RWPE2 (cell line): ENCODE measurements at regions not wholly inside any gene's neighbourhood (a gene's known extent, or its start where the extent isn't known, plus 50 kb on each side); places are given as distances from the start of the nearest gene placed in this dataset.

ENCODE experiments used
- ATAC-seq: fragments of 200-7000 bp; cut with Tn5 transposase; 3 replicates; pipeline ENCODE4 v1.9.1; 2021; ENCODE audit warnings: low read depth
- DNase-seq: peaks from one replicate; pipeline ENCODE4 v3.0.0-alpha.2; 2020; ENCODE audit warnings: low spot score
- H3K27ac ChIP-seq: fragments of 450-650 bp; 2 replicates; pipeline ENCODE4 v1.5.1; 2017; ENCODE audit warnings: mild to moderate bottlenecking; ENCODE audit not compliant: poor library complexity, severe bottlenecking
- H3K27me3 ChIP-seq: fragments of 250-450 bp; sonication (Bioruptor Pico); 2 replicates; pipeline ENCODE4 v1.5.1; 2021; ENCODE audit warnings: mild to moderate bottlenecking, moderate library complexity; ENCODE audit not compliant: insufficient read depth, poor library complexity, severe bottlenecking
- H3K36me3 ChIP-seq: fragments of 250-450 bp; sonication (Bioruptor Pico); 2 replicates; pipeline ENCODE4 v1.5.1; 2020; ENCODE audit warnings: low read depth, mild to moderate bottlenecking, moderate library complexity
- H3K4me1 ChIP-seq: fragments of 250-450 bp; sonication (Bioruptor Pico); 2 replicates; pipeline ENCODE4 v1.5.1; 2021; ENCODE audit warnings: mild to moderate bottlenecking, moderate library complexity; ENCODE audit not compliant: insufficient read depth, poor library complexity, severe bottlenecking
- H3K4me3 ChIP-seq: fragments of 250-450 bp; sonication (Bioruptor Pico); 2 replicates; pipeline ENCODE4 v1.5.1; 2021; ENCODE audit warnings: mild to moderate bottlenecking, moderate library complexity; ENCODE audit not compliant: severe bottlenecking
- H3K9me3 ChIP-seq: fragments of 250-450 bp; sonication (Bioruptor Pico); 2 replicates; pipeline ENCODE4 v1.5.1; 2021; ENCODE audit warnings: mild to moderate bottlenecking, moderate library complexity; ENCODE audit not compliant: severe bottlenecking
- TF ChIP-seq, protein P1 (sequence below): fragments of 450-650 bp; IDR thresholded peaks from one replicate; pipeline ENCODE4 v1.5.1; 2017; ENCODE audit warnings: mild to moderate bottlenecking, moderate library complexity; ENCODE audit not compliant: poor library complexity, severe bottlenecking

DNA sequence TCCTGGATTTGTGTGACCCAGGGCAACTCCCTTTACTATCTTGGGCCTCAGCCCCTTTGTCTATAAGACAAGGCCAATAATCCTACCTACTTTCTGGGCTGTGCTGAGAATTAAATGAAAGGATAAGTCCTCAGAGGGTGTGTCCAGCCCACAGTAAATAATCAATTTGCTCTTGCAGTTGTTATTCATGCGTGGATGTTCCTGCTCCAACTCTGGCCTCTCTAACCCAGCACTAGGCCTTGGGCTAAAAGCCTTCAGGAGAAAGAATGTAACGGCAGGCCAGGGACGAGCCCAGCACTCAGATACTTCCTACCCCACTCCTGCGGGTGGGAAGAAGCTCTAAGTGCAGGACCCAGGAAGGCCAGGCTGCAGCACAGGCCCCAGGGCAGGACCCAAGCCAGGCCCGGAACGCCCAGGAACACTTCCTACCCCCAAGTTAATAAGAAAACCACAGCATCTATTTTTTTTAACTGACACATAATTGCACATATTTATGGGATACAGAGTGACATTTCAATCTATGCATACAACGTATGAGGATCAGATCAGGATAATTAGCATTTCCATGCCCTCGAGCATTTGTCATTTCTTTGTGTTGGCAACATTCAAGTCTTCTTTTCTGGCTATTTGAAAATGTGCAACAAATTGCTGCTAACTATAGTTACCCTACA, 179.6 kb upstream of the RBPJ start:
- no peak overlapping the region for H3K27ac ChIP-seq
- TF ChIP-seq, protein P1, sequence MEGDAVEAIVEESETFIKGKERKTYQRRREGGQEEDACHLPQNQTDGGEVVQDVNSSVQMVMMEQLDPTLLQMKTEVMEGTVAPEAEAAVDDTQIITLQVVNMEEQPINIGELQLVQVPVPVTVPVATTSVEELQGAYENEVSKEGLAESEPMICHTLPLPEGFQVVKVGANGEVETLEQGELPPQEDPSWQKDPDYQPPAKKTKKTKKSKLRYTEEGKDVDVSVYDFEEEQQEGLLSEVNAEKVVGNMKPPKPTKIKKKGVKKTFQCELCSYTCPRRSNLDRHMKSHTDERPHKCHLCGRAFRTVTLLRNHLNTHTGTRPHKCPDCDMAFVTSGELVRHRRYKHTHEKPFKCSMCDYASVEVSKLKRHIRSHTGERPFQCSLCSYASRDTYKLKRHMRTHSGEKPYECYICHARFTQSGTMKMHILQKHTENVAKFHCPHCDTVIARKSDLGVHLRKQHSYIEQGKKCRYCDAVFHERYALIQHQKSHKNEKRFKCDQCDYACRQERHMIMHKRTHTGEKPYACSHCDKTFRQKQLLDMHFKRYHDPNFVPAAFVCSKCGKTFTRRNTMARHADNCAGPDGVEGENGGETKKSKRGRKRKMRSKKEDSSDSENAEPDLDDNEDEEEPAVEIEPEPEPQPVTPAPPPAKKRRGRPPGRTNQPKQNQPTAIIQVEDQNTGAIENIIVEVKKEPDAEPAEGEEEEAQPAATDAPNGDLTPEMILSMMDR: no peak
- ATAC-seq (no peak), DNase-seq (no peak)
- no peaks in the 10 kb centered on the region for H3K4me1 ChIP-seq
- H3K4me3 ChIP-seq: no peak overlapping the region
- H3K36me3 ChIP-seq: no peaks in the 10 kb centered on the region
- no peaks in the 10 kb centered on the region for H3K27me3 ChIP-seq
- H3K9me3 ChIP-seq: no peaks in the 10 kb centered on the region

DNA sequence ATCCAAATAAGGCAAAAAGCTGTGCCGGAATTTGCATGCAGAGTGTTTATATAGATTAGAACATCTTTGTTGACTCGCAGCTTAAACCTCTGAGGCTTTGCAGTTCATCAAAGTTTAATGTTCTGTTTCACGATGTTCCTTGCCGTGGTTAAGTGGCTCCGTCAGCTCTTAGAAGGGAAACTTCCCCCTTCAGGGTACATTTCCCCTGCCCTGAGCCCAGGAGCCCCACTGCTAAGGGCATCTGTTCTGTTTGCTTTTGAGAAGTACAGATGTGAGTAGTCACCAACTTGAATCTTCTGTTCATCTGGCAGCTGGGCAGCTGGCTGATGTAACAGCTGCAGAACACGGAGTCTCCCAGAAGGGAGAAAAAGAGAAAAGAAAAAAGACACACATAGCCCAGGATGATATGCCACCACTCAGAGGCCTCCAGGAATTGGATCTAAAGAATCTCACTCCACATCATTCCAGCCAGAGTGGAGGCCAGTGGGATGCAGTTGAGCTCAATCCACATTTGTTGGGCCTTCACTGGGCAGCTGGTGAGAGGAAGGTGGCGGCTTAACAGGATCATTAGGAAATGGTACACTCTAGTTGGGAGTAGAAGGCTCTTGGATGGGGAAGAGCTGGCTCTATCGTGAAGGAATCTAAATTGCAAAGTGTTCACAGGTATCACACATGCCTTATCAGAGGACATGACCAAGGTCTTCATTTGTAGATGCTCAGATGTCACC, 178.7 kb upstream of the RBPJ start:
- DNase-seq (no peak), ATAC-seq (peak; percentile 46)
- Histone ChIP-seq H3K4me3 (no peak overlapping the region), H3K27ac (no peak overlapping the region), H3K9me3 (no peaks in the 10 kb centered on the region), H3K4me1 (no peaks in the 10 kb centered on the region), H3K36me3 (no peaks in the 10 kb centered on the region), H3K27me3 (no peaks in the 10 kb centered on the region)
- TF ChIP-seq, protein P1: no peak

DNA sequence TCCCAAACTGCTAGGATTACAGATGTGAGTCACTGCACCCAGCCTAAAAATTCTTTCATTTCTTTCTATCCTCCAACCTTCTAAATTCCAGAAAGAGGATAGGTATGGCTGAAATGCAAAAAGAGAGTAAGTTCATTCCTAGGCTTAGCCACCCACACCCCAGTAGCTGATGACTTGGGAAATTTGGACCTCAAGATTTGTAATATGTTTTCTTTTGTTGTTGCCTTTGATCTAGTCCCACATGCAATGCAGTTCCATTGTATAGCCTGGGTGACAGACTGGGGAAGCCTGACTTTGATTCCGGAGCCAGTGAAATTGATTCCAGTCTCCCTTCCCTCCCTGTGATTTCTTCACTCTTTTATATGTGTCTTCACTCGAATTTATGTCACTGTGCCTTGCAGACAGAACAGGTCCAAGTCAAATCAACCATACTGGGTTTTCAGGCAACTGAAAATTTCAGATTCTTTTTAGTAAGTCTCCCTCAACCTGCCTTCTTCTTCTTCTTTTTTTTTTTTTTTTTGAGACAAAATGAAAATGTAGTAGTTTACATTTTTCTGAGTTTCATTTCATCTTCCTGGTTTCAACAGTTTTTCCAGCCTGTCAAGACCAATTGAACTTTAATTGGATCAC, 176.2 kb upstream of the RBPJ start:
- ATAC-seq (no peak), DNase-seq (no peak)
- Histone ChIP-seq H3K27ac (no peak overlapping the region), H3K4me3 (no peak overlapping the region), H3K4me1 (no peaks in the 10 kb centered on the region), H3K27me3 (no peaks in the 10 kb centered on the region), H3K9me3 (no peaks in the 10 kb centered on the region), H3K36me3 (no peaks in the 10 kb centered on the region)
- TF ChIP-seq, protein P1: no peak

DNA sequence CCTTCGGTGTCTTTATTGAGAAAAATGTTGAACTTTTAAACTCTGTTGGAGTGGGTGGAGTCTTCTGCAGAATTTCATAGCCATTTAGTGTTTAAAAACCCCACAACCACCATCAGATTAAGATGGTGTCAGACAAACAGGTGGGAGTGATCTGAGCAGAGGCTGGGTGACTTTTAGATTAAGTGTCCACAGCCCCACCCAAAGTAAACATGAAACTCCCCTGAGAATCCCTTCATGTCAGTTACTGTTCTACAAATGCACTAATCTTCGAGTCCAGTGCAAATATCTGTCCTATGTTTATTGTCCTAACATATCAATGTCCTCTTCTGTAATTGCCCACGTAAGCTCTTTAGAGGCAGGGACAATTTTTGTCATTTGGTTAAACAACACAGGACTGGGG, 175.6 kb upstream of the RBPJ start:
- Histone ChIP-seq H3K9me3 (no peaks in the 10 kb centered on the region), H3K27me3 (no peaks in the 10 kb centered on the region), H3K27ac (no peak overlapping the region), H3K4me1 (no peaks in the 10 kb centered on the region), H3K4me3 (no peak overlapping the region), H3K36me3 (no peaks in the 10 kb centered on the region)
- TF ChIP-seq, protein P1: no peak
- DNase-seq (no peak), ATAC-seq (no peak)
